ENCODE measurements at regions not wholly inside any gene's neighbourhood (a gene's known extent, or its start where the extent isn't known, plus 50 kb on each side); places are given as distances from the start of the nearest gene placed in this dataset.
"Not testable (repeated sequence)": the region's sequence is repeated elsewhere in the genome, so short reads cannot be mapped to it uniquely, and the experiment has no call there.

GRCh38 chr14:77991128-77991772 is 178.9 kb upstream of the NRXN3 start:
- ChIA-PET POLR2A (no interaction called here), CTCF (no interaction called here)
- no peak for DNase-seq (ENCODE audit: extremely low spot score)
- no peak for TF ChIP-seq CTCF (IDR thresholded peaks at IDR 0.05; ENCODE audit: control extremely low read depth, extremely low read depth, low read depth, missing control alignments)

GRCh38 chr14:78005325-78005724 is 164.8 kb upstream of the NRXN3 start:
- POLR2A ChIA-PET, result no interaction called here
- CTCF ChIA-PET, result no interaction called here
- no peak for TF ChIP-seq CTCF (IDR thresholded peaks at IDR 0.05; ENCODE audit: control extremely low read depth, extremely low read depth, low read depth, missing control alignments)
- peak; percentile 34 for DNase-seq (ENCODE audit: extremely low spot score)

- no peak for DNase-seq (ENCODE audit: extremely low spot score)
- TF ChIP-seq CTCF (IDR thresholded peaks at IDR 0.05; ENCODE audit: control extremely low read depth, extremely low read depth, low read depth, missing control alignments), result no peak
- POLR2A ChIA-PET, result no interaction called here
- CTCF ChIA-PET, result interaction anchor here (1.1 to 2.5 kb wide), 2 partner anchors 9 to 33 kb away, joined by 3 to 8 read pairs; no protein-coding TSS in a partner anchor
Measured at GRCh38 chr14:78007160-78007559, 163.0 kb upstream of the NRXN3 start.

- TF ChIP-seq CTCF (IDR thresholded peaks at IDR 0.05; ENCODE audit: control extremely low read depth, extremely low read depth, low read depth, missing control alignments), result no peak
- ChIA-PET POLR2A (no interaction called here), CTCF (interaction anchor here (1.5 kb wide), 1 partner anchor 13 kb away, joined by 4 read pairs; no protein-coding TSS in a partner anchor)
- DNase-seq (ENCODE audit: extremely low spot score), result no peak
Measured at GRCh38 chr14:78010688-78011087, 159.5 kb upstream of the NRXN3 start.

- DNase-seq (ENCODE audit: extremely low spot score); POLR2A ChIA-PET: not testable (repeated sequence)
- CTCF ChIA-PET, result interaction anchor here (1.1 kb wide), 1 partner anchor 9 kb away, joined by 4 read pairs; no protein-coding TSS in a partner anchor
Measured at GRCh38 chr14:78013911-78014310, 156.3 kb upstream of the NRXN3 start.

GRCh38 chr14:78016532-78016931 is 153.6 kb upstream of the NRXN3 start:
- DNase-seq (ENCODE audit: extremely low spot score), result no peak
- ChIA-PET POLR2A (no interaction called here), CTCF (interaction anchor here (1.3 to 2.9 kb wide), 2 partner anchors 9 to 582 kb away, joined by 4 to 8 read pairs; no protein-coding TSS in a partner anchor)
- TF ChIP-seq CTCF (IDR thresholded peaks at IDR 0.05; ENCODE audit: control extremely low read depth, extremely low read depth, low read depth, missing control alignments), result no peak

- CTCF ChIA-PET, result no interaction called here
- DNase-seq (ENCODE audit: extremely low spot score), result no peak
- POLR2A ChIA-PET, result no interaction called here
- TF ChIP-seq CTCF (IDR thresholded peaks at IDR 0.05; ENCODE audit: control extremely low read depth, extremely low read depth, low read depth, missing control alignments), result no peak
Measured at GRCh38 chr14:78018283-78018682, 151.9 kb upstream of the NRXN3 start.

All from GM10248 (cell line).